B cell (primary cell): ENCODE measurements at regions not wholly inside any gene's neighbourhood (a gene's known extent, or its start where the extent isn't known, plus 50 kb on each side); places are given as distances from the start of the nearest gene placed in this dataset.
"Not testable (repeated sequence)": the region's sequence is repeated elsewhere in the genome, so short reads cannot be mapped to it uniquely, and the experiment has no call there.

Experiments used
- ATAC-seq: fragments of 200-7000 bp; cut with Tn5 transposase; one replicate; pipeline ENCODE4 v1.10.0; 2021; ENCODE audit warnings: low read depth, mild to moderate bottlenecking, moderate number of reproducible peaks, moderate library complexity
- CTCF ChIA-PET: fragments of 350-600 bp; sonication (Branson Sonifier 250); formaldehyde crosslinking; loops from one replicate; lab custom pipeline; 2021; ENCODE audit warnings: antibody characterized with exemption, inconsistent platforms; lab: Charles Lee
- POLR2A ChIA-PET: fragments of 350-600 bp; sonication (Branson Sonifier 250); formaldehyde crosslinking; loops from one replicate; lab custom pipeline; 2021; ENCODE audit warnings: antibody characterized with exemption; lab: Charles Lee
- DNase-seq: peaks from one replicate; pipeline ENCODE4 v3.0.0; 2013
- H2AFZ ChIP-seq: 2 replicates; pipeline ENCODE4 v1.6.1; 2012; ENCODE audit warnings: mild to moderate bottlenecking, low read depth, low read length; ENCODE audit not compliant: insufficient read depth, poor library complexity, severe bottlenecking
- H3K27ac ChIP-seq, 2 donors: 1 replicate in 1 of 2; 2 replicates in 1 of 2; pipeline ENCODE4 v1.5.1; 2012 to 2013; ENCODE audit warnings: low read length in 2 of 2, mild to moderate bottlenecking in 2 of 2, moderate library complexity in 1 of 2
- H3K27me3 ChIP-seq, 4 experiments: fragments of 200-600 bp in 1 of 4; sonication (generic) in 1 of 4; replicated peaks in 1 of 4; 1 replicate in 2 of 4; 2 replicates in 2 of 4; pipeline versions ENCODE4 v1.6.1 to v1.7.0; 2013 to 2016; ENCODE audit warnings: low read length in 3 of 4, mild to moderate bottlenecking in 2 of 4, mixed read lengths in 1 of 4, moderate library complexity in 1 of 4; ENCODE audit not compliant: insufficient read depth in 4 of 4, control insufficient read depth in 3 of 4; ENCODE audit errors: control extremely low read depth in 1 of 4
- H3K36me3 ChIP-seq, 2 experiments: replicated peaks in 1 of 2; 1 replicate in 1 of 2; 2 replicates in 1 of 2; pipeline versions ENCODE4 v1.6.1 to v1.7.1; 2013; ENCODE audit warnings: low read length in 1 of 2; ENCODE audit not compliant: insufficient read depth in 2 of 2, control insufficient read depth in 1 of 2; ENCODE audit errors: control extremely low read depth in 1 of 2, extremely low read depth in 1 of 2
- H3K4me1 ChIP-seq, 2 donors: fragments of 200-600 bp in 1 of 2; sonication (generic) in 1 of 2; 1 replicate in 1 of 2; 2 replicates in 1 of 2; pipeline versions ENCODE4 v1.5.1 to v1.6.1; 2013 to 2017; ENCODE audit warnings: low read length in 2 of 2; ENCODE audit not compliant: control insufficient read depth in 2 of 2, insufficient read depth in 2 of 2
- H3K4me2 ChIP-seq: replicated peaks from 2 replicates; pipeline ENCODE3; 2012; ENCODE audit warnings: mild to moderate bottlenecking, low read depth, low read length; ENCODE audit not compliant: poor library complexity, severe bottlenecking
- H3K4me3 ChIP-seq, 5 experiments: fragments of 200-600 bp in 1 of 5; sonication (generic) in 1 of 5; 1 replicate in 3 of 5; 2 replicates in 2 of 5; pipeline versions ENCODE4 v1.5.1 to v1.7.0; 2011 to 2016; ENCODE audit warnings: low read length in 4 of 5, mild to moderate bottlenecking in 4 of 5, low read depth in 2 of 5, control low read depth in 1 of 5, moderate library complexity in 1 of 5; ENCODE audit not compliant: insufficient read depth in 1 of 5; ENCODE audit errors: control extremely low read depth in 1 of 5, extremely low read depth in 1 of 5
- H3K79me2 ChIP-seq: fragments of 200-600 bp; sonication (generic); one replicate; pipeline ENCODE4 v1.6.0; 2016; ENCODE audit warnings: low read length; ENCODE audit not compliant: control insufficient read depth, insufficient read depth
- H3K9ac ChIP-seq: fragments of 200-600 bp; sonication (generic); 2 replicates; pipeline ENCODE4 v1.6.1; 2017; ENCODE audit warnings: mild to moderate bottlenecking, low read length, moderate library complexity
- H3K9me3 ChIP-seq, 3 donors: one replicate each; pipeline versions ENCODE4 v1.6.1 to v1.7.1; 2013; ENCODE audit warnings: low read length in 2 of 3; ENCODE audit not compliant: control insufficient read depth in 2 of 3, insufficient read depth in 1 of 3; ENCODE audit errors: control extremely low read depth in 1 of 3
- H4K20me1 ChIP-seq: 2 replicates; pipeline ENCODE4 v1.6.0; 2012; ENCODE audit warnings: mild to moderate bottlenecking, low read length; ENCODE audit not compliant: insufficient read depth, control insufficient read depth, poor library complexity, severe bottlenecking
- H3K27ac Mint-ChIP-seq: one replicate; pipeline ENCODE4 v1.8.0; 2021; ENCODE audit warnings: mixed read lengths
- H3K27me3 Mint-ChIP-seq: one replicate; pipeline ENCODE4 v1.8.0; 2021; ENCODE audit warnings: mixed read lengths
- H3K4me1 Mint-ChIP-seq: one replicate; pipeline ENCODE4 v1.8.0; 2021; ENCODE audit warnings: mixed read lengths
- H3K4me3 Mint-ChIP-seq: one replicate; pipeline ENCODE4 v1.8.0; 2021; ENCODE audit warnings: mixed read lengths
- H3K9me3 Mint-ChIP-seq: one replicate; pipeline ENCODE4 v1.8.0; 2022; ENCODE audit warnings: mixed read lengths; ENCODE audit not compliant: insufficient read depth
- CTCF ChIP-seq: fragments of 200-600 bp; IDR thresholded peaks from one replicate; pipeline ENCODE4 v1.8.0; 2022; ENCODE audit warnings: antibody characterized with exemption, mild to moderate bottlenecking
- EZH2 ChIP-seq: IDR thresholded peaks from 2 replicates; pipeline ENCODE4 v1.6.1; 2012; ENCODE audit warnings: borderline replicate concordance, low read depth, mild to moderate bottlenecking, moderate library complexity, low read length; ENCODE audit not compliant: insufficient read depth, poor library complexity, severe bottlenecking
- WGBS: methylation state at CpG from one replicate; pipeline ENCODE4 v1.1.5; 2013; ENCODE audit warnings: missing lambda C conversion rate; ENCODE audit not compliant: insufficient coverage; 5-methylcytosine and 5-hydroxymethylcytosine counted together
- intact Hi-C: fragments of 100-400 bp; cut with micrococcal nuclease; formaldehyde crosslinking; loops from one replicate; pipeline ENCODE4 v1.10.0; 2022

DNA sequence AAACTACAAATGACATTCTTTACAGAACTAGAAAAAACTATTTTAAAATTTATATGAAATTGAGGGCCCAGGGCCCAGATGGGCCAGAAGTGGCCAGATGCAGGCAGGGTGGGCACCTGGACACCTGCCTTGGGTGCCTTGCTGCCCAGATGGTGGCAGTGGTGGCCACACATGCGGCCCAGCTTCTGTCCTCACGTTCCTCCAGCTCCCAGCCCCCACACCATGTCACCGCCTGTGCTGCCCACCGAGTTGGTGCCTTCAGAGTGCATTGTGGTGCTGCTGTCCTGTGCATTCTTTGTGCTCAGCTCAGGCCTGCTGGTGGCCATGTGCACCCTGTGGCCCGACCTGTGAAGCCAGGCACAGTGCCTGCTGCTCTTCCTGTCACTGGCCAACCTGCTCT, 216.8 kb upstream of the CXADR start:
- Histone ChIP-seq H3K9me3 (peaks cover 0 to 17% (median 4%) of the 10 kb centered on the region in 3 donors), H2AFZ (no peak overlapping the region), H3K27ac (no peak overlapping the region), H3K27me3 (no peaks in the 10 kb centered on the region), H3K4me2 (no peak overlapping the region), H3K79me2 (no peaks in the 10 kb centered on the region), H3K4me1 (no peaks in the 10 kb centered on the region), H3K9ac (no peak overlapping the region), H3K4me3 (no peak overlapping the region), H3K36me3 (no peaks in the 10 kb centered on the region), H4K20me1 (no peaks in the 10 kb centered on the region)
- Mint-ChIP-seq H3K9me3 (no peaks in the 10 kb centered on the region), H3K27me3 (no peaks in the 10 kb centered on the region), H3K4me1 (no peaks in the 10 kb centered on the region), H3K4me3 (no peak overlapping the region), H3K27ac (no peak overlapping the region)
- WGBS: 69% methylated on average over 5 of the region's 5 CpGs
- POLR2A ChIA-PET: no interaction called here
- intact Hi-C loops: no loop called here
- ATAC-seq (no peak), DNase-seq (no peak)
- TF ChIP-seq CTCF (no peak), EZH2 (no peak)
- CTCF ChIA-PET: no interaction called here

- H3K4me3 ChIP-seq, H3K79me2 ChIP-seq, H3K27me3 Mint-ChIP-seq, H3K27ac Mint-ChIP-seq, ATAC-seq, POLR2A ChIA-PET, H3K9ac ChIP-seq, H3K36me3 ChIP-seq, CTCF ChIA-PET, H3K4me1 Mint-ChIP-seq, H3K4me1 ChIP-seq, DNase-seq, H3K9me3 Mint-ChIP-seq, H3K4me2 ChIP-seq, H4K20me1 ChIP-seq, H2AFZ ChIP-seq, H3K27me3 ChIP-seq, H3K27ac ChIP-seq, intact Hi-C loops, H3K4me3 Mint-ChIP-seq: not testable (repeated sequence)
- peaks cover 0 to 17% (median 4%) of the 10 kb centered on the region in 3 donors for H3K9me3 ChIP-seq
- 100% methylated on average over 1 of the region's 1 CpG for WGBS
These were observed 213.3 kb upstream of the CXADR start for GRCh38 chr21:17299576-17299975.

DNA sequence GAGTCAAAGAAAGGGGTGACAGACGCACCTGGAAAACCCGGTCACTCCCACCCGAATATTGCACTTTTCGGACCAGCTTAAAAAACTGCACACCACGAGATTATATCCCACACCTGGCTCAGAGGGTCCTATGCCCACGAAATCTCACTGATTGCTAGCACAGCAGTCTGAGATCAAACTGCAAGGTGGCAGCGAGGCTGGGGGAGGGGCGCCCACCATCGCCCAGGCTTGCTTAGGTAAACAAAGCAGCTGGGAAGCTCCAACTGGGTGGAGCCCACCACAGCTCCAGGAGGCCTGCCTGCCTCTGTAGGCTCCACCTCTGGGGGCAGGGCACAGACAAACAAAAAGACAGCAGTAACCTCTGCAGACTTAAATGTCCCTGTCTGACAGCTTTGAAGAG, 185.1 kb upstream of the CXADR start:
- H2AFZ ChIP-seq, H3K9me3 Mint-ChIP-seq, H3K27ac Mint-ChIP-seq, H3K79me2 ChIP-seq, H3K4me1 ChIP-seq, H3K4me3 Mint-ChIP-seq, ATAC-seq, POLR2A ChIA-PET, H4K20me1 ChIP-seq, H3K4me3 ChIP-seq, intact Hi-C loops, CTCF ChIA-PET, H3K9me3 ChIP-seq, H3K27ac ChIP-seq, H3K36me3 ChIP-seq, H3K9ac ChIP-seq, H3K4me2 ChIP-seq, H3K27me3 ChIP-seq, H3K27me3 Mint-ChIP-seq, H3K4me1 Mint-ChIP-seq, DNase-seq: not testable (repeated sequence)
- WGBS: 94% methylated on average over 3 of the region's 9 CpGs
